SJSA1 (cell line): ENCODE measurements at regions not wholly inside any gene's neighbourhood (a gene's known extent, or its start where the extent isn't known, plus 50 kb on each side); places are given as distances from the start of the nearest gene placed in this dataset.
"Not testable (repeated sequence)": the region's sequence is repeated elsewhere in the genome, so short reads cannot be mapped to it uniquely, and the experiment has no call there.

ENCODE experiments used
- DNase-seq, 2 experiments: peaks; one replicate each; pipeline ENCODE4 v3.0.0-alpha.2; 2015 to 2020; ENCODE audit warnings: low spot score in 2 of 2, low read depth in 1 of 2
- H3K27ac ChIP-seq: fragments of 250-450 bp; sonication (Bioruptor Pico); 2 replicates; pipeline ENCODE4 v1.5.1; 2020; ENCODE audit warnings: mild to moderate bottlenecking, moderate library complexity
- H3K27me3 ChIP-seq: fragments of 250-450 bp; sonication (Bioruptor Pico); replicated peaks from 2 replicates; pipeline ENCODE4 v1.5.1; 2020; ENCODE audit warnings: mild to moderate bottlenecking, moderate library complexity
- H3K36me3 ChIP-seq: fragments of 250-450 bp; sonication (Bioruptor Pico); 2 replicates; pipeline ENCODE4 v1.5.1; 2020; ENCODE audit warnings: mild to moderate bottlenecking
- H3K4me1 ChIP-seq: fragments of 250-450 bp; sonication (Bioruptor Pico); replicated peaks from 2 replicates; pipeline ENCODE4 v1.6.1; 2021; ENCODE audit warnings: mild to moderate bottlenecking
- H3K4me3 ChIP-seq: fragments of 250-450 bp; sonication (Bioruptor Pico); 2 replicates; pipeline ENCODE4 v1.5.1; 2020; ENCODE audit warnings: mild to moderate bottlenecking
- H3K9me3 ChIP-seq: fragments of 250-450 bp; sonication (Bioruptor Pico); replicated peaks from 2 replicates; pipeline ENCODE4 v1.5.1; 2020; ENCODE audit warnings: mild to moderate bottlenecking

DNA sequence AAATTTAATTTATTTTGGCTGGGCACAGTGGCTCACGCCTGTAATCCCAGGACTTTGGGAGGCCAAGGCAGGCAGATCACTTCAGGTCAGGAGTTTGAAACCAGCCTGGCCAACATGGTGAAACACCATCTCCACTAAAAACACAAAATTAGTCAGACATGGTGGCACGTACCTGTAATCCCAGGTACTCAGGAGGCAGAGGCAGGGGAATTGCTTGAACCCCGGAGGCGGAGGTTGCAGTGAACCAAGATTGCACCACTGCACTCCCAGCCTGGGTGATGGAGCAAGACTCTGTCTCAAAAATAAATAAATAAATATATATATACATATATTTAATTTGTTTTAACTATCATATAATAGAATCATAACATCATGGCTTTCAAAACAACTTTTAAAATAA, 482.1 kb upstream of the AUTS2 start:
- DNase-seq, H3K36me3 ChIP-seq, H3K4me1 ChIP-seq, H3K9me3 ChIP-seq, H3K27ac ChIP-seq, H3K4me3 ChIP-seq, H3K27me3 ChIP-seq: not testable (repeated sequence)

DNA sequence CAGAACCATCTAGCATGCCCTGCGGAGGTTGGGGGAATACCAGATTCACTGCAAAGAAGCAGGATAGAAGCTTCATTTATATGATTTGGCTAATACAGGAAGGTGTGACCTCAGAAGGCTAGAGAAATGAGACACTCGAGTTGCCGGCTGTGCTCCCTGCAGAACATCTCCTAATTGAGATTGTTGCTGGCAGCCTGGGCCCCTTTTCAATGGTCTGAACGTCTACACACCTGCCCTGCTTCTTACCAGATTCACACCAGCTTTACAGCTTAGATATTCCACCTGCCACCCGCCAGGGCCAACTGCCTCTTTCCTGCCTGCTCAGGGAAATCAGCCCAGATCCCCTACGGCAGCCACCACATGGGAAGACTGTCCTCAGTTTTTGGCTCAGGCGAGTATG, 475.3 kb upstream of the AUTS2 start:
- Histone ChIP-seq H3K27me3 (no peaks in the 10 kb centered on the region), H3K36me3 (no peaks in the 10 kb centered on the region), H3K4me1 (no peaks in the 10 kb centered on the region), H3K27ac (no peak overlapping the region), H3K4me3 (no peak overlapping the region), H3K9me3 (no peaks in the 10 kb centered on the region)
- DNase-seq: no peak

DNA sequence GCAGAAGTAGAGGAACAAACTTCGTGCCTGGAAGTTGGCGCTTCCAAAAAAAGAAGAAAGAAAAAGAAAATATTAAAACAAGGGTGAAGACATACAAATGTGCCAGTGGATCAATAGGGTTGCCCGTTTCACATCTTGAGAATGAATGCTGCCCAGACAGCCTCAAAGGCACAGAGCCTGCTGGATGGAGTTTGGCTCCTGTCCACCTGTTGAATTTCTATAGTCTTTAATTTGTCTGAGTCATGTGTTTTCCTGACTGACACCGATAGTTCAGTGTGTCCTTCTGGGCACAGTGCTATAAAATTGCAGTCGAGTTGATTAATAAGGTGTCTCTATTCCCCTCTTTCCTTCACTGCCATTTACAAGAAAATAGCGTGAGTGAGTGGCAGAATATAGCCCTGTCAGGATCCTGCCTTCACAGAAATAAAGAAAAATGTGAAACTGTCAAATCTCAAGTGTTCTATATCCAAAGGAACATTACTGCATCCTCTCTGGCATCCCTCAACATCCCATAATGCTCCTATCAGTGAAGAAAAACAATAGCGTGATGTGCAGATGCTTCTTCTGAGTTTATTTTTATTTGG, 471.3 kb upstream of the AUTS2 start:
- H3K27me3 ChIP-seq: no peaks in the 10 kb centered on the region

DNA sequence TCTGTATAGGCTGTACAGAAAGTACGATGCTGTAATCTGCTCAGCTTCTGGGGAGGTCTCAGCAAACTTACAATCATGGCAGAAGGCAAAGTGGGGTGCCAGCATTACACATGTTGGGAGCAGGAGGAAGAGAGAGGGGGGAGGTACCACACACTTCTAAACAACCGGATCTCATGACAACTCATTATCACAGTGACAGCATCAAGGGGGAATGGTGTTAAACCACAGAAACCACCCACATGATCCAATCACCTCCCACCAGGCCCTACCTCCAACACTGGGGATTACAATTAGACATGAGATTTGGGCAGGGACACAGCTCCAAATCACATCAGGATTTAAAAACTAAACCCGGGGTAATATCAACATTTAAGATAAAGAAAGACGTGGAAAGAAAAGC, 468.8 kb upstream of the AUTS2 start:
- H3K9me3 ChIP-seq: 0 out of 2 replicates have a peak, but pooled peaks cover 2% of the 10 kb centered on the region
- DNase-seq: no peak
- no peak overlapping the region for H3K27ac ChIP-seq
- no peaks in the 10 kb centered on the region for H3K36me3 ChIP-seq
- H3K27me3 ChIP-seq: no peaks in the 10 kb centered on the region
- H3K4me3 ChIP-seq: no peak overlapping the region
- H3K4me1 ChIP-seq: no peaks in the 10 kb centered on the region

More for the DNA sequence above, 471.3 kb upstream of the AUTS2 start:
- DNase-seq: no peak
- Histone ChIP-seq H3K4me1 (no peaks in the 10 kb centered on the region), H3K27ac (no peak overlapping the region), H3K36me3 (no peaks in the 10 kb centered on the region), H3K9me3 (0 out of 2 replicates have a peak, but pooled peaks cover 2% of the 10 kb centered on the region), H3K4me3 (no peak overlapping the region)

DNA sequence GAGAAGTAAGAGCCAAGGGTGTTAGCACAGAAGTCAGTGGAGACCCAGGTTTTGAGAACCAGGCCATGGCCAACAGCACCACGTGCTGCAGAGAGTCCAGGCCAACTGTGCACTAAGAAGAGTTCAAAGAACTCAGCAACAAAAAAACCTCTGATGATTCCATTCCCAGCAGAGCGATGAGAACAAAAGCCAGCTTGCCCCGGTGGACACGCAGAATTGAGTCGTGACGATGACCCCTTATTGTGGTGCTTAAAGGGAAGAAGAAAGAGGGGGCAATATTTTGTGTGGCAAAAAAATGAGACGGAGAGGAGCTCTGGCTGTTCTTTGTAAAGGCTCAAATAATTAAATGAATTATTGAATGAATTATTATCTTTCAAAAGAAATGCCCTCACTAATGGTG, 468.3 kb upstream of the AUTS2 start:
- no peaks in the 10 kb centered on the region for H3K27me3 ChIP-seq
- H3K36me3 ChIP-seq: no peaks in the 10 kb centered on the region
- 0 out of 2 replicates have a peak, but pooled peaks cover 2% of the 10 kb centered on the region for H3K9me3 ChIP-seq
- H3K4me1 ChIP-seq: no peaks in the 10 kb centered on the region
- no peak for DNase-seq
- no peak overlapping the region for H3K27ac ChIP-seq
- no peak overlapping the region for H3K4me3 ChIP-seq

DNA sequence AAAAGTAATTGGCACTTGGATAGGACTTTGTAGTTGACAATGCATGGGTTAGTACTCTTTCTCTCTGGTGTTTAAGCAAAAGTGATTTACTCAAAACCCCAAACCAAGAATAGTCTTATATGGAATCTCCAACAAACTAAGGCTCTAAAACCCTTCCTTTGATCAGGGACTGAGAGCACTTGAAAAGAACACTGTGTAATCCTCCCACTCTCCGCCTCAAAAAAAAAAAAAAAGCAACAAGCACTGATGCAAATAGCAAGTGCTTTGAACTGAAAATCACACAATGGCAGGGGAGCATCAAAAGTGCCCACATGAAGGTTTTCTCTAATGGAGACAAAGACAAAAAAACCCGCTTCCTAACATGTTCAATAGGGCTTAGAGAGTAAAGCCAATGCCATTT, 467.9 kb upstream of the AUTS2 start:
- H3K4me3 ChIP-seq: no peak overlapping the region
- no peaks in the 10 kb centered on the region for H3K4me1 ChIP-seq
- H3K27me3 ChIP-seq: no peaks in the 10 kb centered on the region
- H3K36me3 ChIP-seq: no peaks in the 10 kb centered on the region
- DNase-seq: no peak
- no peak overlapping the region for H3K27ac ChIP-seq
- 0 out of 2 replicates have a peak, but pooled peaks cover 2% of the 10 kb centered on the region for H3K9me3 ChIP-seq

DNA sequence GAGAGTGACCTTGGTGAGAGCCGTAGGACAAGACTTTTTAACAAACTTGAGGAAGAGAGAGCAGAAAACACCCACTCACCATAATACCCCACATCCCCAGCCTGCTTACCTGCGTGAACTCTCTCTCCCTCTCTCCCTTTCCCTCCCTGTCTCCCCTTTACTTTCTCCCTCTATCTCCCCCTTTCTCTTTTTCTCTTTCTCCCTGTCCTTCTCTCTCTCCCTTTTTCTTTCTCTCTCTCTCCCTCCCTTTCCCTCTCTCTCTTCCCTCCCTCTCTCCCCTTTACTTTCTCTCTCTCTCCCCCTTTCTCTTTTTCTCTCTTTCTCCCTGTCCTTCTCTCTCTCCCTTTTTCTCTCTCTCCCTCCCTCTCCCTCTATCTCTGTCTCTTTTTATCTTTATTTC, 464.0 kb upstream of the AUTS2 start:
- peaks cover 3% of the 10 kb centered on the region; the same call in 1 of the 2 replicates for H3K9me3 ChIP-seq
- no peak for DNase-seq
- H3K4me3 ChIP-seq: no peak overlapping the region
- no peaks in the 10 kb centered on the region for H3K27me3 ChIP-seq
- no peak overlapping the region for H3K27ac ChIP-seq
- no peaks in the 10 kb centered on the region for H3K4me1 ChIP-seq
- H3K36me3 ChIP-seq: no peaks in the 10 kb centered on the region

DNA sequence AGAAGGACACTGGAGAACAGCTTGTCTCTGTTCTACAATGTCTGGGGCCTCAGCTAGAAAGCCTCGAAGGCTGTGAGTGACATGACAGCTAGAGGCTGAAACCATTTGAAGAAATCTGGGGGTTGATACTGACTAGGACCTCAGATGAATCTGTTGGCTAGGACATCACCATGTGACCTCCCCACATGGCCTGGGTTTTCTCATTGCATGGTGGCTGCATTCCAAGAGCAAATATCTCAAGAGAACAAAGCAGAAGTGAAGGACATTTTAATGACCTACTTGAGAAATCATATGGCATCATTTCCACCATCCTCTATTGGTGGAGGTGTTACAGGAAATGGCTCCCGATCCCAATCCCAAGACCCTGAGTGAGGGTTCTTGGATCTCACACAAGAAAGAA, 450.6 kb upstream of the AUTS2 start:
- H3K4me3 ChIP-seq: no peak overlapping the region
- H3K27me3 ChIP-seq: no peaks in the 10 kb centered on the region
- no peaks in the 10 kb centered on the region for H3K4me1 ChIP-seq
- H3K27ac ChIP-seq: no peak overlapping the region
- H3K9me3 ChIP-seq: no peaks in the 10 kb centered on the region; the same call in 1 of the 2 replicates
- no peaks in the 10 kb centered on the region for H3K36me3 ChIP-seq
- no peak for DNase-seq

DNA sequence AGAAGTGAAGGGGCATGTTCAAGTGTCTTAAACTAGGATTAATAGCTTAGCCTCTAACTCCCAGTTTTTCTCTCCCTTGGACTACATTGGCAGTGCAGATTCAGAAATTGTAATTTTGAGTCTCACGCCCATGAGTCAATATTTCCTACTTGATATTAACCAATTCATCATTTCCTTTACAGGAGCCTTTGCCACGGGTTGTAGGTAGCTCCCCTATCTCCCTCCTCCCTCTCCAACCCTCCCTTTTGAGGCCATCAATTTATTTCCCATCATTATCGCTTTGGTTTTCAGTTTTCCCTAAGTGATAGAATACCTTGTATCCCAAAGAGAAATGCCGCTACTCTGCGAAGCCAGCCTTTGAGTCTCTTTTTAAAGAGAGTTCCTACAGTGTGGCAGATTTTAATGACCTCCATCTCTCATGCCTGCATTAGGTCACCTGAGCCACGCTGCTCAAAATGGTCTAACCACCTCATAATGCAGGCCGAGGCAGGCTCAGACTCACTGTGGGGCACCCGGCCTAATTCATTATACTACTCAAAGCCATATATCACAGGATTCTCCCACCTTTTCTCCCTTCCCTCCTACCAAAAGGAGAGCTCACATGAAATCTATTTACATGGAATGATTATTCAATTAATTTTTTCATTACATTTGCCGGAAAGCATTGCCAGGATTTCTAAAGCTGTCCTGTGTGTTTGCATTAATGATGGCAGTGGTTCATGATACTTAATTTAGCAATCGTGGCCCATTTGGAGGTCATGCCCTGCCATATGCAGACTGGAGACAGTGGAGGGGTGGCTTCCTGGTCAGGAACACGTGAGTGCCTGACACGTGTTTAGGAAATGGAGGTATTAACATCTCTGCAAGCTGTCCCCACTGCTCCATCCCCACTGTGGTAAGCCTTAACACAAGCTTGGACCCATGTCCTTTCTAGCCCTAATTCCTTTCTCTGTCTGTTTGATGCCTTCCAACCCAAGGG, 448.2 kb upstream of the AUTS2 start:
- H3K4me3 ChIP-seq: no peak overlapping the region

DNA sequence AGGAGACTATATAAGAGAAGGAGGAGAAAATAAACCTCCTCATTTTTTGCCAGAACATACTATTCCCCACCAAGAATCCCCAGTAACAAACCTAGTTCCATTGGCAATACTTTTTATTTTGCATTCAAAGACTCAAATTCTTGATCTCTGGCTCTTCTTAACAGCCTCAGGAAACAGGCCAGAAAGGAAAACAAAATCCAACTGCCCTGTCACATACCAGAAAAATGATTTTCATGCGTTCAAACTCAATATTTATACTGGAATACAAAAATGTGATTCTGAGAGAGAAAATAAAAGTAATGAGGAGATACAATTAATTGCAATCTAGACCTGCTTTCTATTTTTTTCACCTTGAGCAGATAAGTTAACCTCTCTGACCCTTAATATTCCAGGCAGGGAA, 435.9 kb upstream of the AUTS2 start:
- Histone ChIP-seq H3K27me3 (no peaks in the 10 kb centered on the region), H3K4me3 (no peak overlapping the region), H3K4me1 (no peaks in the 10 kb centered on the region), H3K9me3 (no peaks in the 10 kb centered on the region), H3K36me3 (no peaks in the 10 kb centered on the region), H3K27ac (no peak overlapping the region)
- DNase-seq: no peak

More for the DNA sequence above, 448.2 kb upstream of the AUTS2 start:
- DNase-seq: no peak
- Histone ChIP-seq H3K27me3 (no peaks in the 10 kb centered on the region), H3K36me3 (no peaks in the 10 kb centered on the region), H3K27ac (no peak overlapping the region), H3K4me1 (no peaks in the 10 kb centered on the region), H3K9me3 (no peaks in the 10 kb centered on the region)

DNA sequence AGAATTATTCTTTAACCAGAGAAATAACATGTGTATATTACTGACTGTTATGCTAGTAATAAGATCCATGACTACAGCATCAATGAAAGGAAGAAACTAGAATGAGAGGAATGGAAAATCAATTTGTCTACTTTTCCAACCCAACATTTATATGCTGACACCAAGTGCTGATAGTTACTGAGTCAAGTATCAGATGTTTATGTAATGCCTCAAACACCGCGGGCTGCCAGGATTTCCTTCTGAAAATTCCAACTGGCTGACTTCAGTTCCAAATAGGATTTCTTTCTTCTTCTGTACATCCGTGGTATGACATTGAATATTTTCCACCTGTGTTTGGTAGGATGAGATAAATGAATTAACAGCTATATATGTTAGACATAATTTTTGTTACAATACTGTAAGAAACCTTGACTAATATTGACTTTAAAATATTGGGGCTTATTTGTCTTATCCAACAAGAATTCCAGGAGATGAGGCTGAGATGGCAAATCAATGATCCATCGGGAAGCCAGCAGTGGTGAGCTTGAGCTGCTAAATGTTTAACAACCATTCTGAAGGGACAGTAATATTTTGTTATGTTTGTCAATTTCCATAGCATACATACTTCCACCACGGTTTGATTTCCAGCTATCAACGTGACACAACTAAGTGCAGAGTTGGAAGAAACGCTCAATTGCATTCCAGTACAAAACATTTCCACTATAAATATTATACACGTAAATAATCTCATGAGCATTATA, 435.2 kb upstream of the AUTS2 start:
- Histone ChIP-seq H3K36me3 (no peaks in the 10 kb centered on the region), H3K27me3 (no peaks in the 10 kb centered on the region), H3K9me3 (no peaks in the 10 kb centered on the region), H3K4me1 (no peaks in the 10 kb centered on the region), H3K27ac (no peak overlapping the region), H3K4me3 (no peak overlapping the region)
- DNase-seq: no peak

DNA sequence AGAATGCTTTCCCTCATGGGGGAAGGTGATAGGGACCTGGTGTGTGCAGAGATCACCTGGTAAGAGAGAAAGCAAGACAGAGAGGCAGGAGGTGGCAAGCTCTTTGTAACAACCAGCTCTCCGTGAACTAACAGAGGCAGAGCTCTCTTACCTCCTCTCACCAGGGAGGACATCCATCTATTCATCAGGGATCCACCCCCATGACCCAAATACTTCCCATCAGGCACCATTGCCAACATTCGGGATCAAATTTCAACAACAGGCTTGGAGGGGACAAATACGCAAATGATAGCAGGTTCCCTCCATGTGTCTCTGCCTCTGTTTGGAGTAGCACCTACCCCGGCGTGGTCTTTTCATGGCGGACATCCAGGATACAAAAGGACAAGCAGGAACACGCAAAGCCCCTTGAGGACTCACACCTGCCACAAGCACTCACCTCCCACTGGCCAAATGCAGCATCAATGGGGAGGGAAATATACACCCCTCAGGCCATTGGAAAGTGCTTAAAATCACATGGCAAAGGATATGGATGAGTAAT, 431.2 kb upstream of the AUTS2 start:
- H3K27me3 ChIP-seq: no peaks in the 10 kb centered on the region
- DNase-seq: no peak
- no peaks in the 10 kb centered on the region for H3K4me1 ChIP-seq
- no peak overlapping the region for H3K4me3 ChIP-seq
- H3K36me3 ChIP-seq: no peaks in the 10 kb centered on the region
- H3K9me3 ChIP-seq: no peaks in the 10 kb centered on the region
- H3K27ac ChIP-seq: no peak overlapping the region

DNA sequence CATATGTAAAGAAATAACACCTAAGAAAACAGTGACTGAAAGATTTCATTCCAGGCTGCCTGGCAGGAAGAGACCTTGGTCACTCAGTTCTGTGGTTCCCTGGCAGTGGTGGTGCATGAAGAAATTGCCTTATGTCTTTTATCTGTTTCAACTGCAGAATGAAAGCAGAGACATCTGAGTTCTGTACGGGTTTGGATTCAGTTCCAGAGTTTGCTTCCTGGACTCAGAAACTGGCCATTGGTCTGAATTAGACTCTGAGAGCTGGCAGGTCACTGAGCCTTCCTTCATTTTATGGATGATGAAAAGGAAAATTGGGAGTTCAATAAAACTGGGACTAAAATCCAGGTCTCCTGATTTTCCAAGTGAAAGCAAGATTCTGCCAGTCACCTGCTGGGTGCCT, 428.9 kb upstream of the AUTS2 start:
- Histone ChIP-seq H3K27me3 (no peaks in the 10 kb centered on the region), H3K36me3 (no peaks in the 10 kb centered on the region), H3K4me3 (no peak overlapping the region), H3K9me3 (no peaks in the 10 kb centered on the region), H3K4me1 (no peaks in the 10 kb centered on the region), H3K27ac (no peak overlapping the region)
- no peak for DNase-seq
